ENCODE measurements at regions not wholly inside any gene's neighbourhood (a gene's known extent, or its start where the extent isn't known, plus 50 kb on each side); places are given as distances from the start of the nearest gene placed in this dataset.

GRCh38 chr5:125357660-125358059 lies 611.2 kb upstream of the ZNF608 start:
- DNase-seq (ENCODE audit: low read depth, low spot score), result no peak
- H2AFZ ChIP-seq (ENCODE audit: low read depth, low read length), result no peak overlapping the region
- dilution Hi-C loops (cut with MboI; ENCODE audit: extremely low pct_ligation_motif_present, low sequenced_read_pairs) (no loop called here), intact Hi-C loops (cut with micrococcal nuclease) (no loop called here)
- H3K4me2 ChIP-seq (ENCODE audit: insufficient read depth, low read length), result no peak overlapping the region
- no peak overlapping the region for H3K9ac ChIP-seq (replicated peaks; ENCODE audit: extremely low read depth, insufficient read depth, low read length)
- FAIRE-seq, result no peak
- H3K4me3 ChIP-seq (replicated peaks in 1 of 3; ENCODE audit: insufficient read depth in 1 of 3, low read depth in 1 of 3, low read length in 3 of 3), result no peak overlapping the region
- ChIA-PET CTCF (interaction anchor here (1.2 to 1.3 kb wide), 2 partner anchors 9 to 34 kb away, joined by 3 to 4 read pairs; no protein-coding TSS in a partner anchor), POLR2A (no interaction called here)
- no peak overlapping the region for H3K27ac ChIP-seq (ENCODE audit: insufficient read depth, low read depth, low read length)
- no peaks in the 10 kb centered on the region for H3K4me1 ChIP-seq (ENCODE audit: control insufficient read depth, extremely low read depth, insufficient read depth, low read length)
- no peaks in the 10 kb centered on the region for H4K20me1 ChIP-seq (replicated peaks; ENCODE audit: control insufficient read depth, extremely low read depth, insufficient read depth, low read length)
- no peaks in the 10 kb centered on the region for H3K79me2 ChIP-seq (ENCODE audit: control insufficient read depth, insufficient read depth, low read length)
- no TSS peak for BruUV-seq (replicated peaks)
- TF ChIP-seq POLR2A (IDR thresholded peaks at IDR 0.05; ENCODE audit: low read depth, low read length), result no peak
- no peaks in the 10 kb centered on the region for H3K27me3 ChIP-seq (ENCODE audit: control insufficient read depth in 2 of 2, insufficient read depth in 2 of 2, low read length in 2 of 2)
- no peaks in the 10 kb centered on the region for H3K9me3 ChIP-seq (replicated peaks; ENCODE audit: control insufficient read depth, insufficient read depth, low read length)
- H3K36me3 ChIP-seq (ENCODE audit: control insufficient read depth in 2 of 2, extremely low read depth in 1 of 2, insufficient read depth in 2 of 2, low read length in 2 of 2), result no peaks in the 10 kb centered on the region
- no peaks in the 10 kb centered on the region for H3K9me1 ChIP-seq (replicated peaks; ENCODE audit: control insufficient read depth, extremely low read depth, insufficient read depth, low read length)

GRCh38 chr5:125365747-125366146 lies 619.3 kb upstream of the ZNF608 start:
- DNase-seq (ENCODE audit: low read depth, low spot score) (no peak), FAIRE-seq (no peak)
- Histone ChIP-seq H3K79me2 (ENCODE audit: control insufficient read depth, insufficient read depth, low read length) (no peaks in the 10 kb centered on the region), H3K36me3 (ENCODE audit: control insufficient read depth in 2 of 2, extremely low read depth in 1 of 2, insufficient read depth in 2 of 2, low read length in 2 of 2) (no peaks in the 10 kb centered on the region), H3K4me1 (ENCODE audit: control insufficient read depth, extremely low read depth, insufficient read depth, low read length) (peaks cover 3% of the 10 kb centered on the region), H2AFZ (ENCODE audit: low read depth, low read length) (no peak overlapping the region), H3K9me3 (replicated peaks; ENCODE audit: control insufficient read depth, insufficient read depth, low read length) (no peaks in the 10 kb centered on the region), H3K4me2 (ENCODE audit: insufficient read depth, low read length) (no peak overlapping the region), H3K9ac (replicated peaks; ENCODE audit: extremely low read depth, insufficient read depth, low read length) (no peak overlapping the region), H3K9me1 (replicated peaks; ENCODE audit: control insufficient read depth, extremely low read depth, insufficient read depth, low read length) (no peaks in the 10 kb centered on the region), H3K27me3 (ENCODE audit: control insufficient read depth in 2 of 2, insufficient read depth in 2 of 2, low read length in 2 of 2) (no peaks in the 10 kb centered on the region), H4K20me1 (replicated peaks; ENCODE audit: control insufficient read depth, extremely low read depth, insufficient read depth, low read length) (no peaks in the 10 kb centered on the region), H3K4me3 (replicated peaks in 1 of 3; ENCODE audit: insufficient read depth in 1 of 3, low read depth in 1 of 3, low read length in 3 of 3) (no peak overlapping the region), H3K27ac (ENCODE audit: insufficient read depth, low read depth, low read length) (no peak overlapping the region)
- BruUV-seq (replicated peaks), result no TSS peak
- ChIA-PET POLR2A (interaction anchor here (0.6 kb wide), 1 partner anchor 516 kb away, joined by 4 read pairs; no protein-coding TSS in a partner anchor), CTCF (no interaction called here)
- TF ChIP-seq FOS (IDR thresholded peaks at IDR 0.05; ENCODE audit: borderline replicate concordance, insufficient read depth, low read length), result no peak
- no peak for TF ChIP-seq JUN (IDR thresholded peaks at IDR 0.05; ENCODE audit: borderline replicate concordance, insufficient read depth, insufficient read length, low read depth)
- no peak for TF ChIP-seq GATA2 (IDR thresholded peaks at IDR 0.05; ENCODE audit: insufficient read depth, insufficient read length, low read depth, low read length)
- no peak for TF ChIP-seq CTCF (IDR thresholded peaks at IDR 0.05; ENCODE audit: extremely low read depth in 1 of 2, insufficient read depth in 1 of 2, low read depth in 1 of 2, low read length in 2 of 2)
- no peak for TF ChIP-seq MYC (IDR thresholded peaks at IDR 0.05; ENCODE audit: low read depth, low read length)
- no peak for TF ChIP-seq POLR2A (IDR thresholded peaks at IDR 0.05; ENCODE audit: low read depth, low read length)
- TF ChIP-seq, protein P1, sequence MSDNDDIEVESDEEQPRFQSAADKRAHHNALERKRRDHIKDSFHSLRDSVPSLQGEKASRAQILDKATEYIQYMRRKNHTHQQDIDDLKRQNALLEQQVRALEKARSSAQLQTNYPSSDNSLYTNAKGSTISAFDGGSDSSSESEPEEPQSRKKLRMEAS (IDR thresholded peaks at IDR 0.05; ENCODE audit: insufficient read depth, insufficient read length), result no peak
- TF ChIP-seq POLR2AphosphoS5 (IDR thresholded peaks at IDR 0.05; ENCODE audit: insufficient read depth, low read depth, low read length), result no peak
- TF ChIP-seq EZH2 (IDR thresholded peaks at IDR 0.05; ENCODE audit: borderline replicate concordance, low read depth, low read length, severe bottlenecking), result no peak
- dilution Hi-C loops (cut with MboI; ENCODE audit: extremely low pct_ligation_motif_present, low sequenced_read_pairs), result no loop called here
- intact Hi-C loops (cut with micrococcal nuclease), result no loop called here

Data from endothelial cell of umbilical vein (primary cell).